Stimulated activated CD4-positive, alpha-beta T cell treated with anti-CD3 and anti-CD28 coated beads, Interleukin-1b, Interleukin-23, amount 100 ng/mL, for 4 hours (primary cell): ENCODE measurements at regions not wholly inside any gene's neighbourhood (a gene's known extent, or its start where the extent isn't known, plus 50 kb on each side); places are given as distances from the start of the nearest gene placed in this dataset.
"Not testable (repeated sequence)": the region's sequence is repeated elsewhere in the genome, so short reads cannot be mapped to it uniquely, and the experiment has no call there.

ENCODE experiments used
- DNase-seq, 2 donors: peaks; one replicate each; pipeline ENCODE4 v3.0.0-alpha.2; 2020; ENCODE audit warnings: low read depth in 2 of 2

DNA sequence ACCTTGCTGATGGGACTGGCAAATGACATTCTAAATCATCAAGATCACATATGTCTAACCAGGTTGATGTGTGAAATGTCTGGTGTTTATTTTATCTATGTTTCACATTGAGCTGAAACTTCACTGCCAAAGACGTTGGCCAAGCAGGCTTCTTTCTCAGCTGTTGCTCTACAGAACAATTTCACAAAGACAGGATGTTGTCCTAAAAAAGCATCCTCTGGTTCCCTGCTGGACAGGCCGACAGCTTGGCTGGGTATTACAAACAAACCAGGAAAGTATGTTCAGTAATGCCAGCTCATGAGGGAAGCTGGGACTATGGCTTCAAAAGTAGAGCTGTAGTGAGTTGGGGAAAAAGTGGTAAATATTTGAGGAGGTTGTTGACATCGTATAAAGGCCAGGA lies 179.4 kb downstream of the FAM43A start:
- no peak for DNase-seq

DNA sequence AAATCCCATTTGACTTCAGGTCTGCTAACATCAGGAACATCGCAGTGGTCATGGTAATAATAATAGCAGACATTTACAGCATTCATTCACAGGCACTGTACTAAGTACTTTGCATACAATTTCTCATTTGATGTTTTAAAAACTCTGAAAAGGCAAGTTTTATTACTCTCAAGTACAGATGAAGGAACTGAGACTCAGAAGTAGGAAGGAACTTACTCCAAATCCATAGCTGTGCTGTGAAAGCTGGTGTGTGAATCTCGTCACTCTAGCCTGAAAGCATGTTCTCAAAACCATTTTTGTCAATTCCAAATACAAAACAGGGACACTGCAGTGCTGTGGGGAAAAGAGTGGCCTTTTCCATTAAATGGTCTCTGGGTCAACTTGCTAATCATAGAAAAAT lies 179.9 kb downstream of the FAM43A start:
- no peak for DNase-seq

DNA sequence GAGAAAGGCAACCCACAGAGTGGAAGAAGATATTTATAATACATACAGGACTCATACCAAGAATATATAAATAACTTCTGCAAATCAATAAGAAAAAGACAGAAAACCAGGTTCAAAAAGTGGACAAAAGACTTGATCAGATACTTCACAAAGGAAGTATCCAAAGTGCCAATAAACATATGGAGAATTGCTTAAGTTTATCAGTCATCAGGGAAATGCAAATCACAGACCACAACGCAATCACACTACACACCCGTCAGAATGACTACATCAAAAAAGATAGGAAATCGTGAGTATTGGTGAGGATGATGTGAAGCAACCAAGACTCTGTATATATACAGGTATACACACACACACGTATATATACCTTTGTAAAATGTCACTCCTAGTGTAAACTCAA lies 180.6 kb downstream of the FAM43A start:
- no peak for DNase-seq

DNA sequence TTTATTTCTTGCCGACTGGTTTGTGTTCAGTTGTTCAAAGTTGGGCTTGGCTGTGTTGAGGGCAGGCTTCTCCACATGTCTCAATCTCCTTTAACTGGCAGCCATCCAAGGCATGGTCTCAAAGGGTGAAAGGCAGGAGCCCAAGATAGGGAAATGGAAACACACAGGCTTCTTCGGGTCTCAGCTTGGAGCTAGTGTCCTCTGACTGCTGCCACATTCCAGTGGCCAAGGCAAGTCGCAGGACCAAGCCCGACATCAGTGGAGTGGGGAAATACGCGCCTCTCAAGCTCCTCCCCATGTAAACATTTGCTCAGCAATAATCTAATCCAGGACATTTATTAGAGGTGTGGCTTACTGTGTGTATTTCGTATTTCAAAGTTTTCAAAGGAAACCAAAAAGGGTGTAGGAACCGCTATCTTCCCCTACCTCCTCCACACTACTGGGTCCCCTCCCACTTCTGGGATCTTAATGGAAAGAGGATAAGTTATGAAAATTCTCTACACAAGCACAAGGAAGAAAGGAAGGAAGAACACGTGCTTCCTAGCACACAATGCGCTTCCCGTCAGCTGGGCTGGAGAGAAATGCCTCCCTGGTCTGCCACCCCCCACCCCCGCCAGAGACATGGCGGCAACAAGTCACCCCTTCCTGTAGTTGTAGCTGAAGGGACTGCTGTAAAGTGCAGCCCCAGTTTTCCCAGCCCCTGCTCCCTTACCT lies 181.7 kb downstream of the FAM43A start:
- DNase-seq = no peak

DNA sequence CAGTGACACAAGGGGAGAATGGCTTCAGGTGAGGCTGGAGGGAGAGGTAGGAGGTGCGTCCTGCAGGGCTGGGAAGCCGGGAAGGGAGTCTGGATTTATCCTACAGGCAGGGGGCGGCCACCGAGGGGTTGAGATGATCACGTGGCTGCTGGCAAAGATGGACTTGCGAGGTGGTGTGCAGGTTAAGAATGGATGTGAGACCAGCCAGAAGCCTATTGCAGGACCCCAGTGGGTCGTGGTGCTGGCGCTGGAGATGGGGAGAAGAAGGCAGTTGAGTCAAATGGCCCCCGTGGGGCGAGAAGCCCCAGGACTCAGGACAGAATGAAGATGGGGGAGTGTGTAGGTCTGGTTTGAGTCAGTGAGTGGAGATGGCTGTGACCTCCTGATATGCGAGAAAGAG lies 183.1 kb downstream of the FAM43A start:
- no peak for DNase-seq

DNA sequence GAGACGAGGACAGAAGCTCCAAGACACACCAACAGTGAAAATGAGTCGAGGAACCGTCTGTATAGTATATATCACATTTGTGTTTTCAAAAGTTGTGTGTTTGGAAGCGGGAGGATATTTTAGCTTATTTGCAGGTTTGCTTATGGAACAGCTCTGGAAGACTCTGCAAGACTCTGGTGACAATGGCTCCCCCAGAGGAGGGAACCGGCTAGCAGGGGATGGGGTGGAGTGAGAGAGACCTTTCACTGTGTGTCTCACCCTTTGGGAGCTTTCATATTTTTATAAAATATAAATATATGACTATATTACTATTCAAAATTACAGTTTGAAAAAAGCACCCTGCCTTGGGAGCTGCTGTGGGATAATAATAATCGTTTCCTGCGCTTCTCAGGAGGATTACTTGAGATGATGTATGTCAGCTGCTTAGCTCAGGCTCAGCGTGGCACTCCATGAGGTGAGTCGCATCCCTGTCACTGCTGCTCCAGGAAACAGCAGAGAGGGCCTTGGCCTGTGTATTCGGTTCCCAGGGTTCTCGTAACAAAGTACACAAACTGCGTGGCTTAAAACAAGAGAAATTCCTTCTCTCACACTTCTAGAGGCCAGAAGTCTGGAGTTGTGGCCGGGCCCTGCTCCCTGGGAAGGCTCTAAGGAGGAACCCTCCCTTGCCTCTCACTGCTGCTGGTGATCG lies 183.9 kb downstream of the FAM43A start:
- no peak for DNase-seq

DNA sequence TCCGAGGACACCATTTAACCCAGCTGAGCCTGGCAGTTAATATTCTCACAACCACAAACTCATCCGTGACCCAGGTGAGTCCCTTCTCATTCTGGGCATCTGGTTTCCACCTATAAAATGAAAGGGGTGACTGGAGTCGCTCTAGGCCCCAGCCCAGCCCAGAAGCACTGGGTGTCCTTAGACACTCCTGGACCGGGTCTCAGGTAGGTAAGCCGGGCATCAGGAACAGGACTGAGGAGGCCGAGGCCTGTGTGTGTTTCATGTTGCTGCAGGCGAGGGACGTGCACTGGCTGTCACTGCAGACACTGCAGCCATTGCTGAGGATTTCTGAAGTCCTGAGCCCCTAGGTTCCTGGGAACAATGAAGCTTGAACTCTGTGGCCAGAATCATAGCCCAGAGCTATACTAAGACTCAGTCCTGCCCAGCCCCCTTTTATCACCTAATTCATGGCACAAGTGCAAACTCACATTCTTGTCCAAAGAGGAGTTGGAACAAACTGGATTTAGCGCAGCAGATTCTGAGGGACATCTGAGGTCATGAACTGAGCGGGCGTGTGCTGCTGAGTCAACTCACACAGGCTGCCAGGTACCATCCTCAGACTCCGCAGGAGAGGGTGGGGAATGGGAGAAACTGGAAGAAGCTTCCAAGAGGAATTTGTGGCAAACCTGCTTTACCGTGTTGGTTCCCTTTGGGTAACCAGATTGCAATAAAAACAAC lies 184.9 kb downstream of the FAM43A start:
- DNase-seq = no peak

DNA sequence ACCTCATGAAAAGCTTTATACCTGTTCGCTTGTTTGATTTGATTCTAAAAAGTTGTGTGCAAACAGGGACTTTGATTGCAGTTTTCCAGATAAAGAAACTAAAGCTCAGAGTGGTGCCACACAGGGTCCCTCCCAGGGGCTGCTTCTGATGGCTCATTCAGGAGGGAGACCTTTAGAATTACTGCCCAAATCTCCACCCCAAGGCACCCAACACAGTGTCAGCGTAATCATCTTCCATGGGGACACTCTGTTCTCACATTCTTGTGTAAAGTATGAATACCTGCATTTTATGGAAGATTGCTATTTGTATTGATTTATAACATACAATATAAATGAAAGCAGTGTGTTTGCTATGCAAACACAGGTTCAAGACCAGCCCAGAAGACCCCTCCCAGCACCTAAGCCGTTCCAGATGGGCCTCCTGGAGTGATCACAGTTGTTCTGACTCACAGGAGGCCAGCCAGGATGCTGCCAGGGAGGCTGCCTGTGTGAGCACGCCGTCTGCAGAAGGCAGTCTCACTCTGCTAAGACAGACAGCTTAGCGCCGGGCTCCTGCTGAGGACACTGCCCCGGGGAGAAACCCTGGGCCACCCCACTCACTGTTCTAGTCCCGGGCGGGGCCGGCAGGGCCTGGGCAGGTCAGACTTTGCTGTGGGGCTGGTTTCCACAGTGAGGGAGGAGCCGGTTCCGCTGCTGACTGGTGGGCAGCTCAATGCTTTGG lies 185.6 kb downstream of the FAM43A start:
- DNase-seq = no peak

DNA sequence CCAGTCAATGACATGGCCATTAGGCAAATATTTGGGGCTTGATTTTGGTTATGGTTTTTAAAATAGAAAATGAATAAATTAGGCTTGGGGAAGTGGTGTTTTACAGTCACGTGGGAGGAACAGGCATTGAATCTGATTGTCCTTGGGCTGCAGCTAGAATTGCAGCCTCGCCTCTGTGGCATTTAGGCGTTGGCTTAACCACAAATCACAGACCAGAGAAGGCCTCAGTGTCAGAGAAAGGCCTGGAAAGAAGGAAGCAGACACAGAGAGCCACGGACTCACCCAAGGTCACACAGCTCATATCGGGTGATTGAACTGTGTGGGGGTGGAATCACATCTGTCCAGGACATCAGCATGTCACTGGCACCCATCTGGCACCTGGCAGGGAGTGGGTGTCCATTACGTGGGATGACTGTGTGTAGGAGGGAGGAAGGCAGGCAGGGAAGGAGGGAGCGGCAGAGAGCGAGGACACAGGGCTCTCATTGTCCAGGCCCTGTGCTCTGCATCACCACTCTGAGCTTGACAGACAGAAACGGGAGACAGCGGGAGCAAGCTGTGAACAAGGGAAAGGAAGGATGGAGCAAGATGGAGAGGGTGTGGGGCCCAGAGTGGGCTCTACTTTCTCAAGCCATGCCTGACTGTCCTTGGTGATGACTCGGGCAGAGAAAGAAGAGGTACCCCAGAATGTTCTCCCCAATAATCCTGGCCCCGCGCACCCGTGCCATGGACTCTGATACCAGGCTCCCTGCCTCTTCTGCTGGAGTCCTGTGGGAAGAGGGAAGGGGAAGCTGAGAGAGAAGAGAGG lies 186.4 kb downstream of the FAM43A start:
- no peak for DNase-seq

DNA sequence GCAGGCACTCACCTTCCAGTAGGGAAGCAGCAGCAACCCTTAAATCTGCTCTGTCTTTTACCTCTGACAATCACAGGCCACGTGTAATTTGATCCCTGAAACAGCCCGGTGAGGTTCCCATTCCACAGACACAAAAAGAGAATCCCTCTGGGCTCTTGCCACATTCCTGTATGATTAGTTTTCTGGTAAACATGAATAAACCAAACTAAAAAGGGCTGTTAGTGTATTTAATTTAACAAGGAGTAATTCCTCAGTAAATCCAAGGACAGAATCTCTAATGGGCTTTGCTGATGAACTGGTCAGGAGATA lies 186.9 kb downstream of the FAM43A start:
- DNase-seq = no peak

DNA sequence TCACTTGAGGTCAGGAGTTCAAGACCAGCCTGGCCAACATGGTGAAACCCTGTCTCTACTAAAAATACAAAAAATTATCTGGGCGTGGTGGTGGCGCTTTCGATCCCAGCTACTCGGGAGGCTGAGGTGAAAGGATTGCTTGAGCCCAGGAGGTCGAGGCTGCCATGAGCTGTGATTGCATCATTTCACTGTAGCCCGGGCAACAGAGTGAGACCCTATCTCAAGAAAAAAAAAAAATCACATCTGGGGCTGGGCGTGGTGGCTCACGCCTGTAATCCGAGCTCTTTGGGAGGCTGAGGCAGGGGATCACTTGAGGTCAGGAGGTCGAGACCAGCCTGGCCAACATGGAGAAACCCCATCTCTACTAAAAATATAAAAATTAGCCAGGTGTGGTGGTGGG lies 187.8 kb downstream of the FAM43A start:
- DNase-seq = not testable (repeated sequence)

DNA sequence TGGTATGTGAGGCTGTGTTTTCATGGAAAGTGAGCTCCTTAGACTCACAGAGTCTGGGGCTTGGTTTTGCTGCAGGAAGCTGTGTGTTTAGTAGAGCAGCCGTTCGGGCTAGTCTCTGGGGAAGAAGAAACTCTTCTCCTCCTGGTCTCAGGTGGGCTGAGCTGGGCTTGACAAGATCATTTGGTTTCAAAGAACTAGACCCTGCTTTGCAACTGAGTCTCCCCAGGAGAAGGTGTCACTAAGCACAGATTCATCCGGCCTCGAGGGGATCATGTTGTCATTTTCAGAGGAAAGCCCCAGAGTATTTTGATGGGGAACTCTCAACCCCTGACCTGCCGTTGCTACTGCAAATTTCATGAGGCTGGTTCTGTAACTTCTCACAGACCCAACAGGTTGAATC lies 188.5 kb downstream of the FAM43A start:
- no peak for DNase-seq

DNA sequence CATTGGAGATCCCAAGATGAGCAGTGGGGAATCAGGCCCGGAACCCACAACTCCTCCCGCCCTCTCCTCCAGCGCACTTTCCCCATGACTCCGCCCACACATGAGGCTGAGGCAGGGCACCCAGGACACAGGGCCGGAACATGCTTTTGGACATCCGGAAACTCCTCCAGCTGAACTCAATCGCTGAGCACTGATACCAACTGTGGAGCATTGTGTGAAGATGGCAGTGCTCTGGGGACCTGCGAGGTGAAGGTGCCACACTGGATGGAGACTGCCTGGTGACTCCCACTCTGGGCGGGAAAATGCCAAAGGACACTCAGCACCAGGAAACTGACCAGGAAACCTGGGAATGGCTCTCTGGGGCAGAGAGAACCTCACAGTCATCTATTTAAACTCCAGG lies 189.1 kb downstream of the FAM43A start:
- no peak for DNase-seq

DNA sequence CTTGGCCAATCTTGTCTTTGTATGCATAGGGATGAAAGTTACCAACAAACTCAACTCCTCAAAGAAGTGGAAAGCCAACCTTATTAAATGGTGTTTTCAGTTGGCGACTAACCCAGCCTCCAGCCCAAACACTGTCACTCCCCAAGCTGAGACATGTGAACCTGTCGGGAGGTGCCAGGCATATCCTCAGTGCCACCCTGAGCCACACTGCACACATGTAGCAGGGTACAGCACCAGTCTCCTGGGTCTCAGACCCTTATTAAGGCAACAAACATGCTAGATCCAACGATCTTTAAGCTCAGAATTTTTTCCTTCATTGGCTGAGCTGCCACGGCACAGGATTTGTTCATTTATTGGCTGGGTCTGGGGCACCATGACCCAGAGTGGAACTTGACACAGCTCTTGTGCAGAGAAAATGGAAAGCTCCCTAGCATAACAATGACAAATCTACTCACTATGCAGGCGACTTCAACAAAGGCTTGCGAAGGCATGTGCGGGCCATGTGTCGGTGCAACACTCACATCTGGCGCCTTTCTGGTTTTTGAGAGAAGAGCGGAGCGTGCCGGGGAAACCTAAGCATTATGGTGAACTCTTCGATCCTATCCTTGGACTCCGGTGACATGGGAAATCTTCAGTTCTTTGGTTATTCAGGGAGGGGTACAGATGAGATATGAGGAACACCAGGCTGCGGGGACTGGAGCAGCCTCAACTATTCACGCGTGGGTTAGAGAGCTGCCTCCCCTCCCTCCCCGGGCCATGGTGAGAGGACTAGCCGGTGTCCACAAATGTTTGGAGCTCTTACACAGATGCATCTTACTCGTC lies 190.1 kb downstream of the FAM43A start:
- no peak for DNase-seq

DNA sequence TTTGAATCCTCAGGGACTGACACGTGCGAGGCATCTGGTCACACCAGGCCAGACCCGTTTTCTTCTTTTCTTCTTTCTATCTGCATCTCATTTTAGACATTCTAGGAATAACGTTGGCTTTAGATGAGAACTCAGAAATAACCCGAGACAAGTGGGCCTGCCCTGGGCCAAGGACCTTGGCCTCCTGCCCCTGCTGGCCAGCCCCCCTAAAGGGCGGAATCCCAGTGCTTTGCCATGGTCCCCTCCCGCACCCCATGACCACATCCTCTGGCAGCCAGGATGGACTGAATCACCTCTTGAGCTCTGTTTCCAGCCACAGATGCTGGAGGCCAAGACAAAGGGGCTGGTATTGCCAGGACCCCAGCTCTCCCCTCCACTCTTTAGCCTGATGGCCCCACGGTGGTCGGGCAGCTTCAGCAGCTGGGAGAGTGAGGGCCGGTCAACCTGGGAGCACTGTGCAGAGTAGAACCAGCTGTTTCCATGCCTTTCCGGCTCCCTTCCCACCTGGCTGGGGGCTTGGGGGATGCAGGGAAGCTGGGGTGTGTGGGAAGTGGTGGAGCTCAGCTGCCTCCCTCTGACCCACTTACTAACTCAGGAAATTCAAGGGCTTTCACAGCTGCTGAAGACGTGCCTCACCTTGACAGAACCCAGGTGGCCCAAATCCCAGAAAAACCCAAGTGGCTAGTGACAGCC lies 190.9 kb downstream of the FAM43A start:
- DNase-seq = no peak

DNA sequence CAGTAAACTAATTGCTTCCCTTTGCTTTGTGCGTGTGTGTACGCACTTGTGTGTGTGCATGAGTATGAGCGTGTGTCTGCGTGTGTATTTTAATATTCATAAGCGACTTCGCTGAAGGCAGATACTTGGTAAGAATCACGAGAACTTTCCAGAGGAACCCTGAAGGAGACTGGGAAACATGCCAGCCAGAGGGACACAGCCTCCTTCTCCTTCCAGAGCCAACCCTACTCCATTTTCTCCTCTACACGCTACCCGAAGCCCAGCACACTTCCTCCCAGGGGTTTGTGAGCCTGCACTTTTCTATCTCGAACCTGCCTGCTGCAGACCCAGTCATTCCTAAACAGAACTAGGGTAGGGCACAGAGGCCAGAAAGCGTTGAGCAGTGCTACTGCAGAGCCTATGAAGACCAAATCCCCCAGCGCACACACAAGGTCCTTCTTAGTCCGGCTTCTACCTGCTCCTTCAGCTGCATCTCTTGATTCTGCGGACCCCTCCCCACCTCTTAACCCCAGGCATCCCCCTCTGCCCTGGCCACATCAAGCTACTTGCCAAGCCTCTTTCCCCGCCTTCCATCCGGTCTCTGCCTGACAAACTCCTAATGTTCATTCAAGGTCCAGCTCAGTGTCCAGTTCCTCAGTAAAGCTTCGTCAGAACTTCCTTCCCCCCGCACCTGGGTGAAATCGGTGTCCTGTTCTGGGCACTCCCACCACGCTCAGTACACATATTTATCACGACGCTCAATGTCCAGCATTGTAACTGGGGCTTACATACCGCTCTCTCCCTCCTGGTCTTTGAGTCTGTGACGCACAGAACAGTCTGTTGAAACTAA lies 191.8 kb downstream of the FAM43A start:
- no peak for DNase-seq

DNA sequence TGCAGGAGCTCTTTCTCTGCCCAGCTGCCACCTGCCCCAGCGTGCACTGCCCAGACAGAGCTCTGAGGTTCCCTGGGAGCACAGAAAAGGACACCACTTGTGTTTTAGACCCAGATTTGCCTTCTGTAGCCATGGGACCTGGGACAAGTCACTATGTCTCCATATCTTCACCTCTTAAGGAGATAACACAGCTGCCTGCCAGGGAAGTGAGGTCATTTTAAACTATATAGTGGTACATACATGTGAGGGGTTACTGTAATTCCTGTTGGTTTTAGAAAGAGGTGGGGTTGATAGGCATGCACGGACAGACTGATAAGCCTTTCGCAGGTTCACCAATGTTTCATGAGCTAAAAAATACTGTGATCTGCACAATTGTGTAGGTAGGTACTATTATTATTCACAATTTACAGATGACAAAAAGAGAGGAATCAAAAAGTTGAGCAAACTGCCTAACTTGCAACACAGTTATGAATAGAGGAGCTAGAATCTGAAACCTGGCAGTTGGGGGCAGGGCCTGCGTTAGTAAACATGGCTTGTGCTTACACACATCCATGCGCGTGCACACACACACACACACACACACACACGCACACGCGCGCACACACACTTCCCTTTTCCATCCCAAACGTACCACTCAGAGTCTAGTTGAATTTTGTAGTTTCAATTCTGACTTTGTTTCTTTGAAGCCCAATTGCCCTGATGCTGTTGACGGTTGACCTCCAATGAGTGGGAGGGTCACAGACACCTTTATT lies 193.6 kb downstream of the FAM43A start:
- DNase-seq = no peak
